ENCODE measurements at regions not wholly inside any gene's neighbourhood (a gene's known extent, or its start where the extent isn't known, plus 50 kb on each side); places are given as distances from the start of the nearest gene placed in this dataset.

GRCh38 chr4:96465834-96466233, 625.9 kb downstream of the PDHA2 start:
- DNase-seq (ENCODE audit: insufficient read length, low spot score), result no peak
- no peak for FAIRE-seq
- TF ChIP-seq, protein P1, sequence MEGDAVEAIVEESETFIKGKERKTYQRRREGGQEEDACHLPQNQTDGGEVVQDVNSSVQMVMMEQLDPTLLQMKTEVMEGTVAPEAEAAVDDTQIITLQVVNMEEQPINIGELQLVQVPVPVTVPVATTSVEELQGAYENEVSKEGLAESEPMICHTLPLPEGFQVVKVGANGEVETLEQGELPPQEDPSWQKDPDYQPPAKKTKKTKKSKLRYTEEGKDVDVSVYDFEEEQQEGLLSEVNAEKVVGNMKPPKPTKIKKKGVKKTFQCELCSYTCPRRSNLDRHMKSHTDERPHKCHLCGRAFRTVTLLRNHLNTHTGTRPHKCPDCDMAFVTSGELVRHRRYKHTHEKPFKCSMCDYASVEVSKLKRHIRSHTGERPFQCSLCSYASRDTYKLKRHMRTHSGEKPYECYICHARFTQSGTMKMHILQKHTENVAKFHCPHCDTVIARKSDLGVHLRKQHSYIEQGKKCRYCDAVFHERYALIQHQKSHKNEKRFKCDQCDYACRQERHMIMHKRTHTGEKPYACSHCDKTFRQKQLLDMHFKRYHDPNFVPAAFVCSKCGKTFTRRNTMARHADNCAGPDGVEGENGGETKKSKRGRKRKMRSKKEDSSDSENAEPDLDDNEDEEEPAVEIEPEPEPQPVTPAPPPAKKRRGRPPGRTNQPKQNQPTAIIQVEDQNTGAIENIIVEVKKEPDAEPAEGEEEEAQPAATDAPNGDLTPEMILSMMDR (IDR thresholded peaks at IDR 0.05; ENCODE audit: insufficient read depth, missing control alignments), result no peak

DNA sequence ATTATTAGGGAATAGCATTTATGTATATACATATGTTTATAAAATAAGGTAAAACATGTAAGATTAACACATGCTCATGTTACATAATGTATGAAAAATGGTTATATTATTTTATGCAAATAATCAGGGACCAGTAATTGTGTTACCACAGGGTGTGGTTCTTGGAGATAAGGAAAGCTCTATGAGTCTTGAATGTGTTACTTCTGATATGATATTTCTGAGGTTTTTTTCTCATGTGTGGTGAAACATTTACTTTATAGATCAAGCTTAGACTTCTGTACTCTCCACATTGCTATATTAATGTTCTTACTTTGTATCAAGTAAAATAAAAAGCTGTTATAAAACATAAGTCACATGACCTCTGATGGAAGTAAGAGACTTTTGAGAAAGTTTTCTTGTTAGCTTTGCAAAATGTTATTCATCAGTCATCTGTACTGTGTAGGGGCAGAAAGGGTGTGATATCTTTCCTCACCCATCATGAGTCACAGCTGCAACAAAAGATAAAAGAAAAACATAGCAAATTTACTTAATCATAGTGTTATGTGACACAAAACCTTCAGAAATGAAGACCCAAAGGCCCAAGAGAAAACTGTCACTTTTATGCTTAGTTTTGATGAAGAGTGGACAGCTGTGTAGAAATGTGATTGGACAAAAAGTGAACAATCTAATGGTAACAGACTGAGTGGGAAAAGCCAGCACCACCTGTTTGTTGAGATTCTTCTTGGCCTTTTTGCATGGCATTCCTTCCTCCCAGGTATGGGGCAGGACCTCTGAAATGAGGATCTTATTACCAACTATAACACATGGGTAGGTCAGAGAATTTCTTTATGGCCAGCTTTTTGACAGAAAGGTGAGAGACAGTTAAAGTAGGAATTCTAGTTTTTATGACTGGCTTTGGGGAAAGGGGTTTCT, 632.3 kb downstream of the PDHA2 start:
- DNase-seq (ENCODE audit: insufficient read length, low spot score) (no peak), FAIRE-seq (no peak)
- TF ChIP-seq, protein P1 (IDR thresholded peaks at IDR 0.05; ENCODE audit: insufficient read depth, missing control alignments), result no peak

DNA sequence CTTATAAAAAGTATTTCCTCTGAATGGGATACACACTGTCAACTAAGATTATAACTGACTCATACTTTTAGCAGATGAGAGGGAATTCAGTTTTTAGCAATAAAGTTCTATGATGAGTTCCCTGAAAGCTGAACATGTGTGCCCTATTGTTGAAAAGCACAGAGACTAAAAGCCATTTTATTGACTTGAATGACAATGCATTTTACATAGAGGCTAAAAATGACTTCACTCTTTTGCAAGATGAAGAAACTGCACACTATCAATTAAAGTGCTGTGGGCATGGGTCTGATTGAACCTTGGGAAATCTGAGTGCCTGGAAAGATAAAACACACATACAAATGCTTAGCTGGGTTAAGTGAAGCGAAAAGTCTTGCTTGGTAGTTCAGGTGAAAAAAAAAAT, 633.4 kb downstream of the PDHA2 start:
- FAIRE-seq (no peak), DNase-seq (ENCODE audit: insufficient read length, low spot score) (no peak)
- TF ChIP-seq, protein P1 (IDR thresholded peaks at IDR 0.05; ENCODE audit: insufficient read depth, missing control alignments), result no peak

DNA sequence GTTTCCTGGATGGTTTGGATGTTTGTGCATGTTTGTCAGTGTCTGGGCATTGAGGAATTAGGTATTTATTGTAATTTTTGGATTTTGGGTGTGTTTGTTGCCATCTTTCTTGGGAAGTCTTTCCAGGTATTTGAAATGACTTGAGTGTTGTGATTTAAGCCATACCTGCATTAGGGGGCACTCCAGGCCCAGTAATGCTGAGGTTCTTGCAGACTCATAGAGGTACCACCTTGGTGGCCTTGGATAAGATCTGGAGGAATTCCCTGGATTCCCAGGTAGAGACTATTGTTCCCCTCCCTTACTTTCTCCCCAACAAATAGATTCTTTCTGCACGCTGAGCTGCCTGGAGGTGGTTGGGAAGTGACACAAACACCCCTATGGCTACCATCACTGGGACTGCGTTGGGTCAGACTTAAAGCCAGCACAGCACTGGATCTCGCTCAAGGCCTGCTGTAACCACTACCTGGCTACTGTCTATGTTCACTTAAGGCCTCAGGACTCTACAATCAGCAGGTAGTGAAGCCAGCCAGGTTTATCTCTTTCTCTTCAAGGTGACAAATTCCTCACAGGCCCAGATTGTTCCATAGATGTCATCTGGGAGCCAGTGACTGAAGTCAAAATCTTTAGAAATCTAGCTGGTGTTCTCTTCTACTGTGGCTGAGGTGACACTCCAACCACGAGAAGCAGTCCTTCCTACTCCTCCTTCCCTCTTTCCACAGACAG, 643.6 kb downstream of the PDHA2 start:
- FAIRE-seq (no peak), DNase-seq (ENCODE audit: insufficient read length, low spot score) (no peak)
- TF ChIP-seq, protein P1 (IDR thresholded peaks at IDR 0.05; ENCODE audit: insufficient read depth, missing control alignments), result peak; percentile 16

- TF ChIP-seq, protein P1 (IDR thresholded peaks at IDR 0.05; ENCODE audit: insufficient read depth, missing control alignments), result no peak
- FAIRE-seq, result no peak
- no peak for DNase-seq (ENCODE audit: insufficient read length, low spot score)
Measured at GRCh38 chr4:96486563-96486962, 646.7 kb downstream of the PDHA2 start.

DNA sequence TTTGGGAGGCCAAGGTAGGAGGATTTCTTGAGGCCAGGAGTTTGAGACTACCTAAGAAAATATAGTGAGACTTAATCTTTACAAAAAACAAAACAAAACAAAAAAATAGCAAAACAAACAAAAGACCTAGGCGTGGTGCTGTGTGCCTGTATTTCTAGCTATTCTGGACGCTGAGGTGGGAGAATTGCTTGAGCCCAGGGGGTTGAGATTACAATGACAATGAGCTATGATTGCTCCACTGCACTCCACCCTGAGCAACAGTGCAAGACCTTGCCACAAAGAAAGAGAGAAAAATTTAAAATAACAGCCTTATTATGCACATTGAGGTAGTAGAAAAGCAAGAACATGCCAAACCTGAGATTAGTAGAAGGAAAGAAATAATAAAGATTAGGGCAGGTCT, 657.7 kb downstream of the PDHA2 start:
- FAIRE-seq (no peak), DNase-seq (ENCODE audit: insufficient read length, low spot score) (no peak)
- TF ChIP-seq, protein P1 (IDR thresholded peaks at IDR 0.05; ENCODE audit: insufficient read depth, missing control alignments), result no peak
